Left colon (tissue), 2 donors: ENCODE measurements at regions not wholly inside any gene's neighbourhood (a gene's known extent, or its start where the extent isn't known, plus 50 kb on each side); places are given as distances from the start of the nearest gene placed in this dataset.
"Not testable (repeated sequence)": the region's sequence is repeated elsewhere in the genome, so short reads cannot be mapped to it uniquely, and the experiment has no call there.

Experiments
- ATAC-seq: fragments of 200-7000 bp; cut with Tn5 transposase; one replicate; pipeline ENCODE4 v1.9.1; 2020; ENCODE audit warnings: mild to moderate bottlenecking, moderate library complexity
- DNase-seq, 2 donors: peaks; one replicate each; pipeline ENCODE4 v3.0.0-alpha.2; 2020
- intact Hi-C, 2 donors: fragments of 100-400 bp; cut with DNase I in 1 of 2; cut with micrococcal nuclease in 1 of 2; formaldehyde crosslinking; loops; one replicate each; pipeline versions ENCODE4 v1.11.2 to v1.14.0; 2022; cut with DNase I, micrococcal nuclease
- donor health status: DM: no; HTN: no; CAD: no.
- donor health status: DM: yes; HTN: yes; CAD: no.

DNA sequence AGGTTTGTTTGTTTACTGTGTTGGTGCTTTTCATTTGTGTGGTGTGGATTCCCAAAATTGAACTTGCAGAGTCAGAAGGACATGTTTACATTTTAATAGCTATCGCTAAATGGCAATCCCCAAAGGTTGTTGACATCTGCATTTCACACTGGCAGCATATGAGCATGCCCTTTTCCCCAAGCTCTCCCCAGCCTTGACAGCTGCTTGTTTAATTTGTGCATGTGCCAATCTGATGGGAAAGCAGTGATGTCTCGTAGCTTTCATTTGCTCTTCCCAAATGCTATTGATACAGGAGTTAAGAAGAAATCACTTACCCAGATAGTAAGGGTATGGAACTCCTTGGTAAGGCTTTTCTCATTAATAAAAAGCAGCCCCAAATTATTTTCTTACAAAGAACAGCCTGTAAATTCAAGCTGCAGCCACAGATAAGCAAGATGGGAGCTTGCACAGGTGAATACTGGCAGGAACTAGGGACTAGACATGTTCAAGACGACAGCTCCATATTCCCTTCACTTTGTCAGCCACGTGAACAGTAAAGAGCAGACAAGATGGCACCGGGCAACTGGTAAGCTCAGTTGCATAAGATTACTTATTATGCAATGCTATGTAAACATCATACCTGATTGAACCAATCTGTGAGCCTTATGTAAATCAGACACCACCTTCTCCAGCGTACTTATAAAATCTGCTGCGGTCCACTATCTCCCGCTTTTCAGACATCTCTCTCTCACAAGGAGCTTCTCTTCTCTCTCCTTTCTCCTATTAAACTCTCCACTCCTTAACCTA is 87.4 kb downstream of the IGLL5 start:
- ATAC-seq = no peak
- intact Hi-C loops = no loop called here
- DNase-seq = no peak

GRCh38 chr22:22976033-22976922 is 88.7 kb downstream of the IGLL5 start:
- intact Hi-C loops = no loop called here
- DNase-seq = no peak
- ATAC-seq = no peak

- intact Hi-C loops = no loop called here
- DNase-seq = no peak
- ATAC-seq = no peak
These were observed 90.0 kb downstream of the IGLL5 start for GRCh38 chr22:22977479-22978200.

DNA sequence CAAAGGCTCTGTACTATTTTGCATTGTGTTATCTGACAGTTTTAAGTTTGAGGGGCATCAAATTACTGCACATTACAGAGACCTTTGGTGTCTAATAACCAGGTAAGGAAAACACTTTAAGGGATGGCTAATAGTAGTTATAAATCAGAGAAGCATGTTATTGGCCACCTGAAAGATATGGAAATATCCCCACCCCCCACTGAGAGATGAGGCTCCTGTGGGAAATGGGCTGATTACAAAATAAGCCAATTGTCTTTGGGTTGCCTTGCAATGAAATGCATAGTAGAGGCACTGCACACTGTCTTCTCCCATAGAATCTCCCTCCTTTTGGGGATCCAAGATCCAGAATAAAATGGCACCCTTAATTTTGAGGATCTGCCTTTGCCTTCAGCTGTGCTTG is 91.0 kb downstream of the IGLL5 start:
- DNase-seq (no peak), ATAC-seq (no peak)
- intact Hi-C loops = no loop called here

GRCh38 chr22:22979121-22979724 is 91.1 kb upstream of the GNAZ start:
- intact Hi-C loops = no loop called here
- ATAC-seq (no peak), DNase-seq (no peak)

DNA sequence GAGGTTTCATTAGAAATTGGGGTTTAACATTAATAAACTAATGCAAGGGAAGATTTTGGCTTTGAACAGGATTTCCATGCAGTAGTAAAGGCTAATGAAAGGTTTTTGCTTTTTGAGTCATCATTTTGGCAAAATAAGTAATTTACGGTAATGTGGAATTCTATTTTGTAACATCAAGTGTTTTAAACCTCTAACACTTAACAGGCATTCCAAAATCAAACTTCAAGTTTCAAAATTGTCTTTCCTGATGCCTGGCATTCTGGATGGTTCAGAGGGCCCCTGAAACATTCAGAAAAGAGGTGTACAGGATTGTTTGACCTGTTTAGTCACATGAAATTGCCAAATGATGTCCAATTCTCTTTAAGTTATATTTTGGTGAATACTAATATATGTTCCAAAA is 90.4 kb upstream of the GNAZ start:
- no peak for ATAC-seq
- no peak for DNase-seq
- intact Hi-C loops = no loop called here

- intact Hi-C loops = no loop called here
- no peak for ATAC-seq
- DNase-seq = no peak
These were observed 88.4 kb upstream of the GNAZ start for GRCh38 chr22:22981670-22982571.

GRCh38 chr22:22982616-22983015 is 87.7 kb upstream of the GNAZ start:
- intact Hi-C loops = no loop called here
- ATAC-seq = no peak
- DNase-seq = no peak

DNA sequence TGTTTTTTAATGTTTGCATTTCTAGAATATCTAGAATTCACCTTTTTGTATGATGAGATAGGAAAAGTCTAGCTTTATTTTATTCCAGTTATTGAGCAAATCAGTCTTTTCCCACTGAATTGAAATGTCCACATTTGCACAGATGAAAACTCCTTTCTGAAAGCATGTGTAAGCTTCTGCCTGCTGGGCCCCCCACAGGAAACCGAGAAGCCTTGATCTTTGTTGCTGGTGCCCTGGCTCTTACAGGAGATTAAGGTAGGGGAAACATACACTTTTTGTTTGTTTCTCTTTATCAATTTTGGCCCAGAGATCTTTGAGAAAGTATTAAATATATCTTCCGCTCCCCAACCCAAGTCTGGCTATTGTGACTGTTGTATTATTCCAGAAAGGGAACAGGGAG is 87.2 kb upstream of the GNAZ start:
- ATAC-seq (no peak), DNase-seq (no peak)
- intact Hi-C loops = no loop called here

GRCh38 chr22:22983816-22984215 is 86.5 kb upstream of the GNAZ start:
- intact Hi-C loops = no loop called here
- no peak for ATAC-seq
- DNase-seq = no peak

GRCh38 chr22:22984967-22985366 is 85.4 kb upstream of the GNAZ start:
- intact Hi-C loops = no loop called here
- ATAC-seq (no peak), DNase-seq (no peak)

GRCh38 chr22:22986008-22986407 is 84.3 kb upstream of the GNAZ start:
- ATAC-seq = no peak

GRCh38 chr22:22986640-22987039 is 83.7 kb upstream of the GNAZ start:
- DNase-seq (no peak), ATAC-seq (no peak)
- intact Hi-C loops = no loop called here

More at GRCh38 chr22:22986008-22986407, 84.3 kb upstream of the GNAZ start:
- DNase-seq = no peak
- intact Hi-C loops = no loop called here

GRCh38 chr22:22988150-22988549 is 82.2 kb upstream of the GNAZ start:
- ATAC-seq (no peak), DNase-seq (no peak)
- intact Hi-C loops = no loop called here

GRCh38 chr22:22988785-22989184 is 81.5 kb upstream of the GNAZ start:
- no peak for ATAC-seq
- no peak for DNase-seq
- intact Hi-C loops = no loop called here

GRCh38 chr22:22989856-22990255 is 80.5 kb upstream of the GNAZ start:
- intact Hi-C loops = no loop called here

GRCh38 chr22:22990711-22991505 is 79.4 kb upstream of the GNAZ start:
- DNase-seq, intact Hi-C loops, ATAC-seq: not testable (repeated sequence)

More at GRCh38 chr22:22989856-22990255, 80.5 kb upstream of the GNAZ start:
- DNase-seq (no peak), ATAC-seq (no peak)
